ENCODE measurements at regions not wholly inside any gene's neighbourhood (a gene's known extent, or its start where the extent isn't known, plus 50 kb on each side); places are given as distances from the start of the nearest gene placed in this dataset.

GRCh38 chr4:14155803-14156202, 528.3 kb upstream of the BOD1L1 start:
- Histone ChIP-seq H3K4me3 (no peak overlapping the region), H3K27ac (replicated peaks in 1 of 4) (no peak overlapping the region), H3K27me3 (peaks cover 0 to 11% (median 0%) of the 10 kb centered on the region in 4 donors), H3K4me1 (no peaks in the 10 kb centered on the region), H3K9me3 (no peaks in the 10 kb centered on the region), H3K36me3 (no peaks in the 10 kb centered on the region)
- 24% methylated on average over 3 of the region's 3 CpGs for WGBS
- intact Hi-C loops (cut with DNase I), result no loop called here
- no peak for DNase-seq (ENCODE audit: extremely low spot score)
- no peak for TF ChIP-seq EP300 (IDR thresholded peaks at IDR 0.05)
- no peak for TF ChIP-seq CTCF (IDR thresholded peaks at IDR 0.05)
- no peak for TF ChIP-seq POLR2AphosphoS5 (IDR thresholded peaks at IDR 0.05)
- TF ChIP-seq POLR2A (IDR thresholded peaks at IDR 0.05; ENCODE audit: low read depth), result no peak

- TF ChIP-seq POLR2A (IDR thresholded peaks at IDR 0.05; ENCODE audit: low read depth) (no peak), POLR2AphosphoS5 (IDR thresholded peaks at IDR 0.05) (no peak)
- DNase-seq (ENCODE audit: extremely low spot score), result no peak
- Histone ChIP-seq H3K36me3 (no peaks in the 10 kb centered on the region), H3K4me1 (no peaks in the 10 kb centered on the region), H3K27me3 (peaks cover 0 to 11% (median 0%) of the 10 kb centered on the region in 4 donors), H3K4me3 (no peak overlapping the region), H3K9me3 (no peaks in the 10 kb centered on the region), H3K27ac (replicated peaks in 1 of 4) (no peak overlapping the region)
- intact Hi-C loops (cut with DNase I), result no loop called here
- 69% methylated on average over 2 of the region's 2 CpGs for WGBS
These were observed 529.7 kb upstream of the BOD1L1 start for GRCh38 chr4:14157262-14157661.

GRCh38 chr4:14165222-14165920, 537.8 kb upstream of the BOD1L1 start:
- no peak overlapping the region for H3K4me3 ChIP-seq
- no peaks in the 10 kb centered on the region for H3K36me3 ChIP-seq
- H3K4me1 ChIP-seq, result peaks cover 0 to 11% (median 6%) of the 10 kb centered on the region in 4 donors
- no peak for DNase-seq (ENCODE audit: extremely low spot score)
- H3K27ac ChIP-seq (replicated peaks in 1 of 4), result no peak overlapping the region
- no peaks in the 10 kb centered on the region for H3K9me3 ChIP-seq
- WGBS, result 79% methylated on average over 3 of the region's 3 CpGs
- H3K27me3 ChIP-seq, result no peaks in the 10 kb centered on the region
- intact Hi-C loops (cut with DNase I), result no loop called here
- TF ChIP-seq POLR2AphosphoS5 (IDR thresholded peaks at IDR 0.05) (no peak), EP300 (IDR thresholded peaks at IDR 0.05) (no peak)

GRCh38 chr4:14167876-14168510, 540.5 kb upstream of the BOD1L1 start:
- Histone ChIP-seq H3K27ac (replicated peaks in 1 of 4) (no peak overlapping the region), H3K4me3 (no peak overlapping the region), H3K4me1 (peaks cover 0 to 11% (median 6%) of the 10 kb centered on the region in 4 donors), H3K36me3 (no peaks in the 10 kb centered on the region), H3K27me3 (no peaks in the 10 kb centered on the region), H3K9me3 (no peaks in the 10 kb centered on the region)
- intact Hi-C loops (cut with DNase I), result no loop called here
- DNase-seq (ENCODE audit: extremely low spot score), result no peak
- TF ChIP-seq CTCF (IDR thresholded peaks at IDR 0.05) (no peak), POLR2A (IDR thresholded peaks at IDR 0.05; ENCODE audit: low read depth) (no peak), POLR2AphosphoS5 (IDR thresholded peaks at IDR 0.05) (no peak), EP300 (IDR thresholded peaks at IDR 0.05) (no peak)
- WGBS, result 88% methylated on average over 8 of the region's 8 CpGs

- peaks cover 0 to 11% (median 6%) of the 10 kb centered on the region in 4 donors for H3K4me1 ChIP-seq
- no peaks in the 10 kb centered on the region for H3K27me3 ChIP-seq
- no peak for TF ChIP-seq EP300 (IDR thresholded peaks at IDR 0.05)
- no peak for TF ChIP-seq POLR2AphosphoS5 (IDR thresholded peaks at IDR 0.05)
- TF ChIP-seq CTCF (IDR thresholded peaks at IDR 0.05), result no peak
- TF ChIP-seq POLR2A (IDR thresholded peaks at IDR 0.05; ENCODE audit: low read depth), result no peak
- H3K27ac ChIP-seq (replicated peaks in 1 of 4), result no peak overlapping the region
- intact Hi-C loops (cut with DNase I), result no loop called here
- no peak for DNase-seq (ENCODE audit: extremely low spot score)
- H3K9me3 ChIP-seq, result no peaks in the 10 kb centered on the region
- WGBS, result 27% methylated on average over 5 of the region's 5 CpGs
- no peak overlapping the region for H3K4me3 ChIP-seq
- no peaks in the 10 kb centered on the region for H3K36me3 ChIP-seq
These were observed 541.4 kb upstream of the BOD1L1 start for GRCh38 chr4:14168919-14169318.

Data from esophagus muscularis mucosa (tissue), 4 donors.